Osteocyte (in vitro differentiated cells): ENCODE measurements at regions not wholly inside any gene's neighbourhood (a gene's known extent, or its start where the extent isn't known, plus 50 kb on each side); places are given as distances from the start of the nearest gene placed in this dataset.

Source experiments
- DNase-seq: peaks from one replicate; pipeline ENCODE4 v3.0.0; 2021; ENCODE audit warnings: mixed read lengths; ENCODE audit not compliant: unreplicated experiment; ENCODE audit errors: extremely low spot score
- H3K27ac Mint-ChIP-seq: one replicate; pipeline ENCODE4 v1.8.0; 2021; ENCODE audit warnings: mild to moderate bottlenecking, mixed read lengths; ENCODE audit not compliant: unreplicated experiment
- H3K27me3 Mint-ChIP-seq: one replicate; pipeline ENCODE4 v1.8.0; 2021; ENCODE audit warnings: mixed read lengths; ENCODE audit not compliant: unreplicated experiment
- H3K36me3 Mint-ChIP-seq: one replicate; pipeline ENCODE4 v1.8.0; 2021; ENCODE audit warnings: mixed read lengths; ENCODE audit not compliant: unreplicated experiment
- H3K4me1 Mint-ChIP-seq: one replicate; pipeline ENCODE4 v1.8.0; 2021; ENCODE audit warnings: mixed read lengths; ENCODE audit not compliant: unreplicated experiment
- H3K4me3 Mint-ChIP-seq: one replicate; pipeline ENCODE4 v1.8.0; 2021; ENCODE audit warnings: mild to moderate bottlenecking, moderate library complexity, mixed read lengths; ENCODE audit not compliant: unreplicated experiment
- H3K9me3 Mint-ChIP-seq: one replicate; pipeline ENCODE4 v1.8.0; 2021; ENCODE audit warnings: mixed read lengths; ENCODE audit not compliant: unreplicated experiment
- CTCF ChIP-seq: fragments of 200-600 bp; sonication (generic); IDR thresholded peaks from 2 replicates; pipeline ENCODE4 v1.5.0; 2021; ENCODE audit warnings: antibody characterized with exemption, mild to moderate bottlenecking, moderate library complexity

- no peak for TF ChIP-seq CTCF
- H3K4me3 Mint-ChIP-seq = no peak overlapping the region
- H3K27ac Mint-ChIP-seq = no peak overlapping the region
- H3K27me3 Mint-ChIP-seq = no peaks in the 10 kb centered on the region
- peaks cover 19% of the 10 kb centered on the region for H3K9me3 Mint-ChIP-seq
- H3K36me3 Mint-ChIP-seq = no peaks in the 10 kb centered on the region
- no peak for DNase-seq
- H3K4me1 Mint-ChIP-seq = peaks cover 33% of the 10 kb centered on the region
Observed at GRCh38 chrX:11059933-11060332, 51.2 kb upstream of the HCCS start.
